Chondrocyte (in vitro differentiated cells): ENCODE measurements at regions not wholly inside any gene's neighbourhood (a gene's known extent, or its start where the extent isn't known, plus 50 kb on each side); places are given as distances from the start of the nearest gene placed in this dataset.

Experiments
- DNase-seq: peaks from one replicate; pipeline ENCODE4 v3.0.0; 2021; ENCODE audit warnings: mixed read lengths, low spot score
- H3K27ac Mint-ChIP-seq: one replicate; pipeline ENCODE4 v1.8.0; 2021; ENCODE audit warnings: mild to moderate bottlenecking, moderate library complexity, mixed read lengths; ENCODE audit not compliant: unreplicated experiment
- H3K27me3 Mint-ChIP-seq: 2 replicates; pipeline ENCODE4 v1.8.0; 2021; ENCODE audit warnings: low read depth, mixed read lengths
- H3K36me3 Mint-ChIP-seq: 2 replicates; pipeline ENCODE4 v1.8.0; 2021; ENCODE audit warnings: low read depth, mixed read lengths
- H3K4me1 Mint-ChIP-seq: 2 replicates; pipeline ENCODE4 v1.8.0; 2021; ENCODE audit warnings: low read depth, mild to moderate bottlenecking, mixed read lengths
- H3K4me3 Mint-ChIP-seq: one replicate; pipeline ENCODE4 v1.8.0; 2021; ENCODE audit warnings: mild to moderate bottlenecking, moderate library complexity, mixed read lengths; ENCODE audit not compliant: unreplicated experiment
- H3K9me3 Mint-ChIP-seq: 2 replicates; pipeline ENCODE4 v1.8.0; 2021; ENCODE audit warnings: low read depth, mixed read lengths
- CTCF ChIP-seq: fragments of 200-600 bp; sonication (generic); IDR thresholded peaks from 2 replicates; pipeline ENCODE4 v1.5.0; 2021; ENCODE audit warnings: antibody characterized with exemption, mild to moderate bottlenecking, moderate library complexity

DNA sequence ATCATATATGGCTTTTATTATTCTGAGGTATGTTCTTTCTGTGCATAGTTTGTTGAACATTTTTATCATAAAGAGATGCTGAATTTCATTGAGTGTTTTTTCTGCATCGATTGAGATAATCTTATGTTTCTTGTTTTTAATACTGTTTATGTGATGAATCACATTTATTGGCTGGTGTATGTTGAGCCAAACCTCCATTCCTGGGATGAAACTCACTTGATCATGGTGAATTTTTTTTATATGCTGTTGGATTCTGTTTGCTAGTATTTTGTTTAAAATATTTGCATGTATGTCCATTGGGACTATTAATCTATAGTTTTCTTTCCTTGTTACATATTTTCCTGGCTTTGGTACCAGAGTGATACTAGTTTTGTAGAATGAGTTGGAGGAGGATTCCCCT lies 500.2 kb downstream of the CDH11 start:
- Mint-ChIP-seq H3K4me1 (no peaks in the 10 kb centered on the region), H3K9me3 (peaks cover 30% of the 10 kb centered on the region), H3K27ac (peak overlapping the region; percentile 12), H3K27me3 (no peaks in the 10 kb centered on the region), H3K36me3 (peaks cover 5% of the 10 kb centered on the region), H3K4me3 (no peak overlapping the region)
- DNase-seq: no peak
- TF ChIP-seq CTCF: no peak

DNA sequence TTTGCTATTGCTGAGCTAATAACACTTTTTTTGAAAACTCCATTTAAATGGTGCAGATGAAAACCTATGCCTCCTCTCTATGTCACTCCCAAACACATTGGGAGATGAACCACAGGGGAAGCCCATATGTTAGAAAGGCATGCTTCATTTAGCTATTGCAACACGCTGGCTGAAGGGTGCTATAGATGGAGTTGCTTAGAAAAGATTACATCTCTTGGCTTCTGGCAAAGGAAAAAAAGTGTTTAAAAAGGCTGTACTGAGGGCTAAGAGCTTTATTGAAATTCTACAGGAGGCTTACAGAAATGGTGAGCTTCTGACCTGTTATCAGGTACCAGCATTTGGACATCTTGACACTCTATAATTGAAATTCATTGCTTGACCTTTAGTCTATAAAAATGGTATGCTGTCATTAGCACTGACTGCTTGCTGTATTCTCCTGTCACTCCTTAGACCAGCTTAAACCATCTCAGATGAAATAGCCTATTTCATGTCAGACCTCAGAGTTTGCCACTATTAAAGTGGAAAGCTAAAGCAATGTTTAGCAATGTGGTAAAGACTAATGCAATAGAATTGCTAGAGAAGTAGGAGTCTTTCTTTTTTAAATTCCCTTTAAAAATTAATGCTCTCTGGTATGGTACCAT lies 503.9 kb downstream of the CDH11 start:
- Mint-ChIP-seq H3K4me1 (no peaks in the 10 kb centered on the region), H3K27ac (no peak overlapping the region), H3K36me3 (peaks cover 15% of the 10 kb centered on the region), H3K9me3 (peaks cover 32% of the 10 kb centered on the region), H3K27me3 (no peaks in the 10 kb centered on the region), H3K4me3 (no peak overlapping the region)
- DNase-seq: no peak
- TF ChIP-seq CTCF: no peak

GRCh38 chr16:64615630-64616280 lies 506.1 kb downstream of the CDH11 start:
- H3K36me3 Mint-ChIP-seq: peaks cover 23% of the 10 kb centered on the region
- H3K4me3 Mint-ChIP-seq: no peak overlapping the region
- no peak overlapping the region for H3K27ac Mint-ChIP-seq

GRCh38 chr16:64596196-64596595 lies 525.7 kb downstream of the CDH11 start:
- peaks cover 25% of the 10 kb centered on the region for H3K4me1 Mint-ChIP-seq
- no peak for TF ChIP-seq CTCF

More at GRCh38 chr16:64615630-64616280, 506.1 kb downstream of the CDH11 start:
- no peaks in the 10 kb centered on the region for H3K4me1 Mint-ChIP-seq
- no peak for DNase-seq
- H3K9me3 Mint-ChIP-seq: peaks cover 39% of the 10 kb centered on the region
- TF ChIP-seq CTCF: no peak
- H3K27me3 Mint-ChIP-seq: no peaks in the 10 kb centered on the region

DNA sequence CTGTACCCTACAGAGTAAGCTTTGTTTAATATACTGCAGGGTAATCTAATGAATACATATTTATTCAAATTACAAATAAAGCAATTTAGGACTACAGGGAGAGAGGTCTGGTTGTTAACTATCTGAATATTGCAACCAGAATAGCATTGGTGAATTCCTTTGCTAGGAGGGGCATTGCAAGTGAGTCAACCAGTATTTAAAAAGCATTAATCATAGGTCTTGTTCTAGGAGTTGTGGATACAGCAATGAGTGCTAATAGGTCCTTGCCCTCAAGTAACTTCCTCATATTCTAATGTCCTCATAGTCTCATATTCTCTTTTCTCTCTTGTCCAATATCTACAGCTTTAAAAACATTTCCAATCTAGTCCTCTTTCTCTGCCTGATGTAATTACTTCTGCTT lies 531.4 kb downstream of the CDH11 start:
- no peak for TF ChIP-seq CTCF
- H3K4me3 Mint-ChIP-seq: no peak overlapping the region
- no peaks in the 10 kb centered on the region for H3K36me3 Mint-ChIP-seq
- H3K4me1 Mint-ChIP-seq: peaks cover 21% of the 10 kb centered on the region
- H3K27ac Mint-ChIP-seq: no peak overlapping the region
- H3K9me3 Mint-ChIP-seq: peaks cover 4% of the 10 kb centered on the region
- DNase-seq: no peak
- H3K27me3 Mint-ChIP-seq: no peaks in the 10 kb centered on the region

More at GRCh38 chr16:64596196-64596595, 525.7 kb downstream of the CDH11 start:
- Mint-ChIP-seq H3K27me3 (no peaks in the 10 kb centered on the region), H3K4me3 (no peak overlapping the region), H3K27ac (peak overlapping the region; percentile 34), H3K36me3 (no peaks in the 10 kb centered on the region), H3K9me3 (no peaks in the 10 kb centered on the region)
- DNase-seq: no peak
